HUES64 (cell line): ENCODE measurements at regions not wholly inside any gene's neighbourhood (a gene's known extent, or its start where the extent isn't known, plus 50 kb on each side); places are given as distances from the start of the nearest gene placed in this dataset.

Experiments
- H3K27ac ChIP-seq: 2 replicates; pipeline ENCODE4 v1.7.0; 2013; ENCODE audit warnings: low read depth, low read length, inconsistent platforms
- H3K27me3 ChIP-seq: 2 replicates; pipeline ENCODE4 v1.6.1; 2013; ENCODE audit warnings: mild to moderate bottlenecking, low read length; ENCODE audit not compliant: insufficient read depth
- H3K36me3 ChIP-seq: 2 replicates; pipeline ENCODE4 v1.6.1; 2013; ENCODE audit warnings: mild to moderate bottlenecking, low read length; ENCODE audit not compliant: insufficient read depth
- H3K4me1 ChIP-seq: 2 replicates; pipeline ENCODE4 v1.6.1; 2013; ENCODE audit warnings: mild to moderate bottlenecking, low read length, moderate library complexity; ENCODE audit not compliant: insufficient read depth
- H3K4me3 ChIP-seq: 2 replicates; pipeline ENCODE4 v1.5.1; 2013; ENCODE audit warnings: mild to moderate bottlenecking, low read length, moderate library complexity
- H3K9ac ChIP-seq: 2 replicates; pipeline ENCODE4 v1.6.1; 2013; ENCODE audit warnings: mild to moderate bottlenecking, low read depth, low read length
- H3K9me3 ChIP-seq: 2 replicates; pipeline ENCODE4 v1.6.1; 2013; ENCODE audit warnings: low read depth, low read length; ENCODE audit not compliant: insufficient read depth
- WGBS: fragments of 150-250, 120-280 bp; methylation state at CpG from one replicate; pipeline ENCODE4 v1.1.7; 2013; ENCODE audit warnings: missing lambda C conversion rate; 5-methylcytosine and 5-hydroxymethylcytosine counted together

- Histone ChIP-seq H3K27me3 (no peaks in the 10 kb centered on the region), H3K9me3 (peaks cover 4% of the 10 kb centered on the region; the same call in 1 of the 2 replicates), H3K9ac (no peak overlapping the region), H3K36me3 (no peaks in the 10 kb centered on the region), H3K4me1 (no peaks in the 10 kb centered on the region), H3K4me3 (no peak overlapping the region), H3K27ac (no peak overlapping the region)
- WGBS, result 94% methylated on average over 2 of the region's 2 CpGs
These were observed 106.7 kb downstream of the FOXL1 start for GRCh38 chr16:86685076-86685475.

- Histone ChIP-seq H3K9ac (no peak overlapping the region), H3K9me3 (peaks cover 4% of the 10 kb centered on the region; the same call in 1 of the 2 replicates), H3K4me3 (no peak overlapping the region), H3K27me3 (peaks cover 17% of the 10 kb centered on the region), H3K27ac (no peak overlapping the region), H3K36me3 (no peaks in the 10 kb centered on the region), H3K4me1 (peaks cover 10% of the 10 kb centered on the region; the same call in 1 of the 2 replicates)
- WGBS, result 96% methylated on average over 5 of the region's 5 CpGs
These were observed 112.6 kb downstream of the FOXL1 start for GRCh38 chr16:86690970-86691369.

- Histone ChIP-seq H3K27ac (no peak overlapping the region), H3K9me3 (peaks cover 4% of the 10 kb centered on the region; the same call in 1 of the 2 replicates), H3K4me1 (peaks cover 10% of the 10 kb centered on the region; the same call in 1 of the 2 replicates), H3K9ac (no peak overlapping the region), H3K27me3 (peaks cover 17% of the 10 kb centered on the region), H3K36me3 (no peaks in the 10 kb centered on the region), H3K4me3 (no peak overlapping the region)
- WGBS, result 65% methylated on average over 10 of the region's 10 CpGs
These were observed 114.1 kb downstream of the FOXL1 start for GRCh38 chr16:86692426-86692825.

GRCh38 chr16:86693033-86693432, 114.7 kb downstream of the FOXL1 start:
- H3K4me3 ChIP-seq, result no peak overlapping the region
- no peak overlapping the region for H3K9ac ChIP-seq
- H3K4me1 ChIP-seq, result peaks cover 10% of the 10 kb centered on the region; the same call in 1 of the 2 replicates
- peaks cover 4% of the 10 kb centered on the region; the same call in 1 of the 2 replicates for H3K9me3 ChIP-seq
- 57% methylated on average over 5 of the region's 5 CpGs for WGBS
- no peak overlapping the region for H3K27ac ChIP-seq
- peaks cover 17% of the 10 kb centered on the region for H3K27me3 ChIP-seq
- no peaks in the 10 kb centered on the region for H3K36me3 ChIP-seq

- WGBS, result 86% methylated on average over 3 of the region's 3 CpGs
These were observed 119.4 kb downstream of the FOXL1 start for GRCh38 chr16:86697715-86698114.

GRCh38 chr16:86700046-86700945, 121.9 kb downstream of the FOXL1 start:
- H3K27ac ChIP-seq, result no peak overlapping the region
- 92% methylated on average over 28 of the region's 28 CpGs for WGBS
- H3K9me3 ChIP-seq, result no peaks in the 10 kb centered on the region

More at GRCh38 chr16:86697715-86698114, 119.4 kb downstream of the FOXL1 start:
- no peaks in the 10 kb centered on the region for H3K9me3 ChIP-seq
- no peak overlapping the region for H3K9ac ChIP-seq
- H3K4me3 ChIP-seq, result no peak overlapping the region
- H3K36me3 ChIP-seq, result no peaks in the 10 kb centered on the region
- peaks cover 2% of the 10 kb centered on the region for H3K27me3 ChIP-seq
- no peak overlapping the region for H3K27ac ChIP-seq
- H3K4me1 ChIP-seq, result peaks cover 8% of the 10 kb centered on the region; the same call in 1 of the 2 replicates

GRCh38 chr16:86701286-86701975, 123.1 kb downstream of the FOXL1 start:
- no peak overlapping the region for H3K4me3 ChIP-seq
- H3K9me3 ChIP-seq, result no peaks in the 10 kb centered on the region
- H3K36me3 ChIP-seq, result no peaks in the 10 kb centered on the region
- H3K9ac ChIP-seq, result no peak overlapping the region
- no peak overlapping the region for H3K27ac ChIP-seq
- WGBS, result 95% methylated on average over 30 of the region's 30 CpGs
- no peaks in the 10 kb centered on the region for H3K4me1 ChIP-seq
- H3K27me3 ChIP-seq, result no peaks in the 10 kb centered on the region

More at GRCh38 chr16:86700046-86700945, 121.9 kb downstream of the FOXL1 start:
- Histone ChIP-seq H3K36me3 (no peaks in the 10 kb centered on the region), H3K9ac (no peak overlapping the region), H3K27me3 (no peaks in the 10 kb centered on the region), H3K4me3 (no peak overlapping the region), H3K4me1 (no peaks in the 10 kb centered on the region)

GRCh38 chr16:86702824-86703588, 124.7 kb downstream of the FOXL1 start:
- no peak overlapping the region for H3K9ac ChIP-seq
- 80% methylated on average over 6 of the region's 6 CpGs for WGBS
- no peak overlapping the region for H3K27ac ChIP-seq
- H3K4me1 ChIP-seq, result no peaks in the 10 kb centered on the region
- H3K27me3 ChIP-seq, result no peaks in the 10 kb centered on the region
- no peak overlapping the region for H3K4me3 ChIP-seq
- H3K9me3 ChIP-seq, result no peaks in the 10 kb centered on the region
- no peaks in the 10 kb centered on the region for H3K36me3 ChIP-seq

- Histone ChIP-seq H3K9ac (no peak overlapping the region), H3K27ac (no peak overlapping the region), H3K27me3 (no peaks in the 10 kb centered on the region), H3K4me1 (no peaks in the 10 kb centered on the region), H3K4me3 (no peak overlapping the region), H3K36me3 (no peaks in the 10 kb centered on the region), H3K9me3 (no peaks in the 10 kb centered on the region)
- WGBS, result 92% methylated on average over 8 of the region's 8 CpGs
These were observed 126.2 kb downstream of the FOXL1 start for GRCh38 chr16:86704516-86704915.

- Histone ChIP-seq H3K4me3 (no peak overlapping the region), H3K9ac (no peak overlapping the region), H3K27ac (no peak overlapping the region), H3K4me1 (peaks cover 5% of the 10 kb centered on the region; the same call in 1 of the 2 replicates), H3K36me3 (no peaks in the 10 kb centered on the region), H3K9me3 (no peaks in the 10 kb centered on the region), H3K27me3 (no peaks in the 10 kb centered on the region)
- 95% methylated on average over 7 of the region's 7 CpGs for WGBS
These were observed 128.4 kb downstream of the FOXL1 start for GRCh38 chr16:86706726-86707125.
